ENCODE measurements at regions not wholly inside any gene's neighbourhood (a gene's known extent, or its start where the extent isn't known, plus 50 kb on each side); places are given as distances from the start of the nearest gene placed in this dataset.

DNA sequence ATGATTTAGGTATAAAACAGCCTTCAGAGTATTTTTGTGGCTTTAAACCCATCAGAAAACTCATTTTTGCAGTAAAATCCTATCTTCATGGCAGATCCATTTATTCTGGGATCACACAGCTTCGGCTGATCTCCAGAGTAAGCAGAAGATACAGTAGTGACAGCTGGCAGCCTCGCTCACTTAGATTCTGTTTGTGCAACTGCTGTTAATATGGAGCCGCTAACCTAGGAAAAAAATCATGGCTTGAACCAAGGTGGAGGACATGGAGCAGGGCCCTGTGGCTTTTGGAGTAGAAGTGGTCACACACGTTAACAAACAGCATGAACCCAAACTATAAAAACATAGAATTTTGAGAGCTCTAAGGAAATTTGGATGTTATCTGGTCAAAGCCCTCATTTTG, 137.2 kb upstream of the ARHGAP5 start:
- H3K4me3 ChIP-seq (ENCODE audit: low read length), result no peak overlapping the region
- no peak overlapping the region for H3K27ac ChIP-seq (ENCODE audit: low read depth, low read length)
- no peak overlapping the region for H4K5ac ChIP-seq (ENCODE audit: low read length)
- no peak overlapping the region for H2BK15ac ChIP-seq (replicated peaks; ENCODE audit: low read depth)
- no peak overlapping the region for H3K18ac ChIP-seq (ENCODE audit: low read length)
- no peaks in the 10 kb centered on the region for H3K79me1 ChIP-seq (ENCODE audit: low read length)
- H3K27me3 ChIP-seq (ENCODE audit: insufficient read depth, low read length, poor library complexity), result no peaks in the 10 kb centered on the region
- WGBS (ENCODE audit: extremely low coverage, insufficient coverage, low lambda C conversion rate), result no CpG with 5 or more reads among the region's 4 CpGs
- no peak overlapping the region for H3K23ac ChIP-seq (ENCODE audit: low read length)
- H3K9ac ChIP-seq (ENCODE audit: low read length), result no peak overlapping the region
- no peaks in the 10 kb centered on the region for H3K79me2 ChIP-seq (ENCODE audit: control insufficient read depth, insufficient read depth, low read length)
- H3K4ac ChIP-seq (ENCODE audit: low read depth, low read length), result no peak overlapping the region
- H2AK5ac ChIP-seq (ENCODE audit: low read length), result no peak overlapping the region
- H3K36me3 ChIP-seq (ENCODE audit: control insufficient read depth, insufficient read depth, low read length), result no peaks in the 10 kb centered on the region
- no peak overlapping the region for H3K4me2 ChIP-seq (ENCODE audit: low read length)
- DNase-seq, result no peak
- no peak overlapping the region for H2BK120ac ChIP-seq (ENCODE audit: low read depth, low read length)
- no peak overlapping the region for H2BK5ac ChIP-seq (ENCODE audit: low read length)
- peaks cover 1% of the 10 kb centered on the region for H3K4me1 ChIP-seq (ENCODE audit: control insufficient read depth, low read depth, low read length)
- H4K8ac ChIP-seq (ENCODE audit: low read depth, low read length), result no peak overlapping the region
- H3K56ac ChIP-seq (ENCODE audit: low read length), result no peak overlapping the region

DNA sequence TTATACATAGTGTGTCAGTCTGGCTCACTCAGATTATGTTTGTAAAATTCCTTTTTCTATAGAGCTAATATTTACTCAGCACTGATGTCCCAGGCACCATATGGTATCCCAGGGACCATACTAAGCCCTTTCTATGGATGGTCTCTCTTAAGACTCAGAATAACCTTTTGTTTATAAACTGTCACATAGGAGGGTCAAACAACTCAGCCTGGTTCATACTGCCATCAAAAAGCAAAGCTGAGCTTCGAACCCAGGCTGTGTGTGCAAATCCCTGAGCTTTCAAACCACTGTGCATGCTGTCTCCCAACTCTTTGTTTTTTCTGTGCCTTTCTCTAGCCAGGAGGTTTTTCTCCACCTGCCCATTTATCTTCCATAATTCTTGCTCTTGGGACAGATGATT, 135.6 kb upstream of the ARHGAP5 start:
- Histone ChIP-seq H4K5ac (ENCODE audit: low read length) (no peak overlapping the region), H3K4ac (ENCODE audit: low read depth, low read length) (no peak overlapping the region), H3K79me2 (ENCODE audit: control insufficient read depth, insufficient read depth, low read length) (no peaks in the 10 kb centered on the region), H3K23ac (ENCODE audit: low read length) (no peak overlapping the region), H3K4me1 (ENCODE audit: control insufficient read depth, low read depth, low read length) (no peaks in the 10 kb centered on the region), H3K9ac (ENCODE audit: low read length) (no peak overlapping the region), H3K4me3 (ENCODE audit: low read length) (no peak overlapping the region), H3K27me3 (ENCODE audit: insufficient read depth, low read length, poor library complexity) (no peaks in the 10 kb centered on the region), H2BK5ac (ENCODE audit: low read length) (no peak overlapping the region), H2AK5ac (ENCODE audit: low read length) (no peak overlapping the region), H2BK15ac (replicated peaks; ENCODE audit: low read depth) (no peak overlapping the region), H3K4me2 (ENCODE audit: low read length) (no peak overlapping the region), H3K18ac (ENCODE audit: low read length) (no peak overlapping the region), H3K56ac (ENCODE audit: low read length) (no peak overlapping the region), H2BK120ac (ENCODE audit: low read depth, low read length) (no peak overlapping the region), H4K8ac (ENCODE audit: low read depth, low read length) (no peak overlapping the region), H3K79me1 (ENCODE audit: low read length) (no peaks in the 10 kb centered on the region), H3K36me3 (ENCODE audit: control insufficient read depth, insufficient read depth, low read length) (no peaks in the 10 kb centered on the region), H3K27ac (ENCODE audit: low read depth, low read length) (no peak overlapping the region)
- DNase-seq, result no peak
- no CpG with 5 or more reads among the region's 1 CpG for WGBS (ENCODE audit: extremely low coverage, insufficient coverage, low lambda C conversion rate)

DNA sequence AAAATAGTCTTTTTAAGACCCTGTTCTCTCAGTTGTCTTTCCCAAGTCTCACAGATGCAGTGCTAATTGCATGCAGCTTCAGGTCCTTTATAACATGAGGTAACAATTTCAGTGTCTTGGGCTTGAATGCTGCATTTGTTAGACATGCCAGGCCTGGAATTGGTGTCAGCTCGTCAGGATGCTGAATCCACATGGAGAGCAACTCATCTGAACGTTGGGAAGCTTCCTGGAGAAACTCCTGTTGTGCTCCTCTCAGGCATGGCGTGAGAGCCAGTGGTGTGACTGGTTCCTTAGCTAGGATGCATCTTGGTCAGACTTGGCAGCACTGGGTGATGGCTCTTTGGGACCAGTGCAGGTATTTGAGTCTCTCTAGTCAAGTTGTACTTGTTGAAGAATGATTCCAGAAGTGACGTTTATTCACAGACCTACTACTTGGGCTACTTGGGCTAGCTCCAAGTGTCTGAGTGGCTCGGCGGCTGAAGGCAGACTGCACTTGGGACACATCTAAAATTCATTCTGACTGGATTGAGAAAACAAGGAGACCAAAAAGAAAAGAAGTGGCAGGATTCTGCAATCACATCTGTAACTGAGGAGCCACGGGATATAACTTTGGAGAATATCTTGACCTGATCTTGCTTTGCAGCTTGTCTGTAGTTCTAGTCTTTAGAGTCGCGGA, 134.8 kb upstream of the ARHGAP5 start:
- Histone ChIP-seq H3K56ac (ENCODE audit: low read length) (no peak overlapping the region), H3K4me1 (ENCODE audit: control insufficient read depth, low read depth, low read length) (no peaks in the 10 kb centered on the region), H4K5ac (ENCODE audit: low read length) (no peak overlapping the region), H2BK120ac (ENCODE audit: low read depth, low read length) (no peak overlapping the region), H3K27ac (ENCODE audit: low read depth, low read length) (no peak overlapping the region), H2BK5ac (ENCODE audit: low read length) (no peak overlapping the region), H3K36me3 (ENCODE audit: control insufficient read depth, insufficient read depth, low read length) (no peaks in the 10 kb centered on the region), H3K4me2 (ENCODE audit: low read length) (no peak overlapping the region), H3K79me2 (ENCODE audit: control insufficient read depth, insufficient read depth, low read length) (no peaks in the 10 kb centered on the region), H3K4me3 (ENCODE audit: low read length) (no peak overlapping the region), H2AK5ac (ENCODE audit: low read length) (no peak overlapping the region), H3K9ac (ENCODE audit: low read length) (no peak overlapping the region), H3K18ac (ENCODE audit: low read length) (no peak overlapping the region), H3K79me1 (ENCODE audit: low read length) (no peaks in the 10 kb centered on the region), H2BK15ac (replicated peaks; ENCODE audit: low read depth) (no peak overlapping the region), H4K8ac (ENCODE audit: low read depth, low read length) (no peak overlapping the region), H3K23ac (ENCODE audit: low read length) (no peak overlapping the region), H3K27me3 (ENCODE audit: insufficient read depth, low read length, poor library complexity) (no peaks in the 10 kb centered on the region), H3K4ac (ENCODE audit: low read depth, low read length) (no peak overlapping the region)
- no CpG with 5 or more reads among the region's 9 CpGs for WGBS (ENCODE audit: extremely low coverage, insufficient coverage, low lambda C conversion rate)
- DNase-seq, result peak; percentile 37

DNA sequence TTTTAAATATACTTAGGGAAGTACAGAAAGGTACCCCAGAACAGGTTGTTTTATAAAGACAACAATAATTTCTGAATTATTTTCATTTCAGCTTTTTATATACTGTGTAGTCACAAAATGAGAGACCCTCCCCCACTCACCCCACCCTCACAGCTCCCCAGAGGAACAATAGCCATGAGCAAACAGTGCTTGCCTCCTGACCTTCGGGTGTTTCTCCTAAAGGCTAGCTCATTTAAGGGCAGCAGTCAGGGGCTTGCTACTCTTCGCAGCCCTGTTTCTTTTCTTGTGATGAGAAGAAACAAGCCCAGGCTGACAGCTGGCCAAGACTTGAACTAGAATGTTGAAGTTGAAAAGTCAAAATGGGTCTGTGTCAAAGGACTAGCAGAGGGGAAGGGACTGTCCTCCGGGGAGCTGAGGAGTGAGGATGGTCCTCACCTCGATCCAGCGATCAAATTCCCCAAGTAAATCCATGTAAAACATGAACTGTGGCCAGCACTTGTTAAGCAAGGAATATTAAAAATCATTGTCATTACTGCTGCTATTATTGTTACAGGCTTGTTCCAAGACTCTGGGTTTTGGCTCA, 133.8 kb upstream of the ARHGAP5 start:
- H3K27ac ChIP-seq (ENCODE audit: low read depth, low read length), result no peak overlapping the region
- H4K5ac ChIP-seq (ENCODE audit: low read length), result no peak overlapping the region
- H3K56ac ChIP-seq (ENCODE audit: low read length), result no peak overlapping the region
- H2AK5ac ChIP-seq (ENCODE audit: low read length), result no peak overlapping the region
- no peak overlapping the region for H2BK120ac ChIP-seq (ENCODE audit: low read depth, low read length)
- DNase-seq, result no peak
- H3K4ac ChIP-seq (ENCODE audit: low read depth, low read length), result no peak overlapping the region
- no peak overlapping the region for H3K18ac ChIP-seq (ENCODE audit: low read length)
- H2BK5ac ChIP-seq (ENCODE audit: low read length), result no peak overlapping the region
- H3K36me3 ChIP-seq (ENCODE audit: control insufficient read depth, insufficient read depth, low read length), result no peaks in the 10 kb centered on the region
- no peaks in the 10 kb centered on the region for H3K4me1 ChIP-seq (ENCODE audit: control insufficient read depth, low read depth, low read length)
- H3K23ac ChIP-seq (ENCODE audit: low read length), result no peak overlapping the region
- H3K79me2 ChIP-seq (ENCODE audit: control insufficient read depth, insufficient read depth, low read length), result no peaks in the 10 kb centered on the region
- H3K27me3 ChIP-seq (ENCODE audit: insufficient read depth, low read length, poor library complexity), result no peaks in the 10 kb centered on the region
- no peak overlapping the region for H2BK15ac ChIP-seq (replicated peaks; ENCODE audit: low read depth)
- WGBS (ENCODE audit: extremely low coverage, insufficient coverage, low lambda C conversion rate), result no CpG with 5 or more reads among the region's 5 CpGs
- H3K4me3 ChIP-seq (ENCODE audit: low read length), result no peak overlapping the region
- no peak overlapping the region for H4K8ac ChIP-seq (ENCODE audit: low read depth, low read length)
- no peak overlapping the region for H3K4me2 ChIP-seq (ENCODE audit: low read length)
- no peaks in the 10 kb centered on the region for H3K79me1 ChIP-seq (ENCODE audit: low read length)
- no peak overlapping the region for H3K9ac ChIP-seq (ENCODE audit: low read length)

DNA sequence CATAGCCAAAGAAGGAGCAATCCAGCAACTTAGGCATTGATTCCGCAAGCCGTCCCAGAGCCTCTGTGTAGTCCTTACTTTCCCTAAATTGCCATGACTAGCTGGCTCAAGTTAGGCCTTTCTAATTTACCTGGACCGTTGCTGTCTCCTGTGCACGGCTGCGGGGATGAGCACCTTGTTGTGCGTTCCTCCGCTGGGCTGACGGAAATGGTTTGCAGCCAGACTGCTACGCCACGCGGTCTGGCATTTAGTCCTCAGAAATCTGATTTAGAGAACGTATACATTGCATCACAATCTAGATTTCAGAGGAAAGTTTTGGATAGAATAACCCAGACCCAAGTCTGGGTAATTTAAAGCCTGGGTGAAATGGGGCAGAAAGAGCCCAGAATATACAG, 133.2 kb upstream of the ARHGAP5 start:
- WGBS (ENCODE audit: extremely low coverage, insufficient coverage, low lambda C conversion rate), result no CpG with 5 or more reads among the region's 12 CpGs
- Histone ChIP-seq H3K18ac (ENCODE audit: low read length) (no peak overlapping the region), H3K4me2 (ENCODE audit: low read length) (no peak overlapping the region), H3K27ac (ENCODE audit: low read depth, low read length) (no peak overlapping the region), H4K8ac (ENCODE audit: low read depth, low read length) (no peak overlapping the region), H3K36me3 (ENCODE audit: control insufficient read depth, insufficient read depth, low read length) (no peaks in the 10 kb centered on the region), H2BK15ac (replicated peaks; ENCODE audit: low read depth) (no peak overlapping the region), H3K27me3 (ENCODE audit: insufficient read depth, low read length, poor library complexity) (no peaks in the 10 kb centered on the region), H3K9ac (ENCODE audit: low read length) (no peak overlapping the region), H3K23ac (ENCODE audit: low read length) (no peak overlapping the region), H3K4me1 (ENCODE audit: control insufficient read depth, low read depth, low read length) (no peaks in the 10 kb centered on the region), H2AK5ac (ENCODE audit: low read length) (no peak overlapping the region), H3K4me3 (ENCODE audit: low read length) (no peak overlapping the region), H3K79me2 (ENCODE audit: control insufficient read depth, insufficient read depth, low read length) (no peaks in the 10 kb centered on the region), H2BK5ac (ENCODE audit: low read length) (no peak overlapping the region), H3K4ac (ENCODE audit: low read depth, low read length) (no peak overlapping the region), H4K5ac (ENCODE audit: low read length) (no peak overlapping the region), H3K79me1 (ENCODE audit: low read length) (no peaks in the 10 kb centered on the region), H3K56ac (ENCODE audit: low read length) (no peak overlapping the region), H2BK120ac (ENCODE audit: low read depth, low read length) (no peak overlapping the region)
- no peak for DNase-seq
